Renal cortex interstitium (tissue), 11 donors: ENCODE measurements at regions not wholly inside any gene's neighbourhood (a gene's known extent, or its start where the extent isn't known, plus 50 kb on each side); places are given as distances from the start of the nearest gene placed in this dataset.

Source experiments
- DNase-seq, 11 donors: peaks; one replicate each; pipeline ENCODE4 v3.0.0-alpha.2; 2013; ENCODE audit warnings: low read depth in 9 of 11, low spot score in 4 of 11; ENCODE audit errors: extremely low read depth in 1 of 11

DNA sequence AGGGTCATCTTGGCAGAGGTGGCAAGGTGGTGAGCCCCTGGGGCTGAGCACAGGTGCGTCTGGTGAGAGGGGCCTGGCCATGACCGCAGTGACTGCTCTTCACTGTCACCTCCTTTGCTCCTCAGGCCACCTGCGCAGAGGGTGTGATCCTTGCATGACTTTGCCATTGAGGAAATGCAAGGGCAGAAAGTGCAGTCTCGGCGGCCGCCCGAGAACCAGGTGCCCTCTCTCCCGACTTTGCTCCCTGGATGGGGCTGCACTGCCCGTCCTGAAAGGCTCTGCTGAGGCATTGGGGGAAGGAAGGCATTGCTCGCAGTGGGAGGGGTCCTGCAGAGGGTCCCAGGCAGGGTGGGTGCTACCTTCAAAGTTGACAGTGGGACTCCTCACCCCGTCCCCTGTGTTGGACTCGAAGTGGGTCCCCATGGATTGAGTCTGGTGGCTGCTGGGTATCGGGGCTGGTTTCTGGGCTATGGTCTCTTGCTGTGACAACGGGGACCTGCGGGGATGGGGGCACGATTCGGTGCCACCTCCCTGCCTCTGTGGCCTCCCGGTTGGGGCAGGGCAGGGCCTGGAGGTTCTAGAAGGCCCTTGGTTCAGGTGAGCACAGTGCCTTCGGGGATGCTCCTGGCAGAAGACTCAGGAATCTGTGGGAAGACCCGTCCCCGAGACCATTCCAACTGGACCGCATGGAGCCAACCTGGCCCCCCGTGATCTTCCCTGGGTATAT is 1239.4 kb downstream of the BRD1 start:
- DNase-seq, result no peak

DNA sequence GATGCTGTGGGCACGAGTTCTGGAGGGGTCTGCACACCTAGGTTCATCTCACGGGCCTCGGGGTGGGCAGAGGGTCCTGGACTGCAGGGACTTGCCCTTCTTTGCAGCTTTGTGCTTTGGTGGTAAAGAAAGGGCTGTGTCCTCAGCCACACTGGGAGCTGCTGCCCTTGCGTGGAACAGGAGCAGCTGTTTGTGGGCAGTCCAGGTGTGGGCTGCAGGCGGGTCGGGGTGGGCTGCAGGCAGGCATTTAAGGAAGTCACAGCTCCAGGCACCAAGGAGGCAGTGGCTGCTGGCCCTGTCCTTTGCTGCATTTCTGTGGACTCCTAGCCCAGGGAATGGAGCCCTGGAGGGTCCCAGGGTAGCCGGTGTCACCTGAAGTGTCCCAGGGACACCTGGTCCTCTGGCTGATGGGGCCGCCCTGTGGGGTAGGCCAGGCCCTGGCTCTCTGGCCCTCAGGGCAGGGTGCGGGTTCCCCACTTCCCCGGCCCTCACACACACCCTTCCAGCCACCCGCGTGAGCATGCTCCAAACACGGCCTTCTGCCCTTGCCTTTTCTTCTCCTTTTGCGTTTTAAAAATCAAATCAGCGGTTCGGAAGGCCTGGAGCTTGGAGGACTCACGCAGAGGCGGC is 1240.3 kb downstream of the BRD1 start:
- no peak for DNase-seq

DNA sequence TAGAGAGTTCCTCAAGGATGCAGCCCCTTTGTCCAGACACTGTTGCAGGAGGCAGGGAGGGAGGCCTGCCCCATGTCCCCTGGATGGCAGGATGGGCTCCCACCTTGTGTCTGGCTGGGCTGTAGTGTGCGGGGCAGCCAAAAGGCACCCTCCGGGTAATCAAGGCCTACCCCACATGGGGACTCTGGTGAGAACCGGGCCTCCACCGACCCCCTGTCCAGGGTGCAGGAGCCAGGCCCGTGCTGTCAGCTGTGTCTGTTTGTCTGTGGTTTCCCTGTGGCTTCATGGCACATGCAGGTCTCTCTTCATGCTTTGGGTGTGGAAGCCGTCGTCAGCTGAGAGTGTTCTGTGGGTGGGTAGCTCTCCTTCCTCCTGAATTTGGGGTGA is 1240.9 kb downstream of the BRD1 start:
- no peak for DNase-seq

DNA sequence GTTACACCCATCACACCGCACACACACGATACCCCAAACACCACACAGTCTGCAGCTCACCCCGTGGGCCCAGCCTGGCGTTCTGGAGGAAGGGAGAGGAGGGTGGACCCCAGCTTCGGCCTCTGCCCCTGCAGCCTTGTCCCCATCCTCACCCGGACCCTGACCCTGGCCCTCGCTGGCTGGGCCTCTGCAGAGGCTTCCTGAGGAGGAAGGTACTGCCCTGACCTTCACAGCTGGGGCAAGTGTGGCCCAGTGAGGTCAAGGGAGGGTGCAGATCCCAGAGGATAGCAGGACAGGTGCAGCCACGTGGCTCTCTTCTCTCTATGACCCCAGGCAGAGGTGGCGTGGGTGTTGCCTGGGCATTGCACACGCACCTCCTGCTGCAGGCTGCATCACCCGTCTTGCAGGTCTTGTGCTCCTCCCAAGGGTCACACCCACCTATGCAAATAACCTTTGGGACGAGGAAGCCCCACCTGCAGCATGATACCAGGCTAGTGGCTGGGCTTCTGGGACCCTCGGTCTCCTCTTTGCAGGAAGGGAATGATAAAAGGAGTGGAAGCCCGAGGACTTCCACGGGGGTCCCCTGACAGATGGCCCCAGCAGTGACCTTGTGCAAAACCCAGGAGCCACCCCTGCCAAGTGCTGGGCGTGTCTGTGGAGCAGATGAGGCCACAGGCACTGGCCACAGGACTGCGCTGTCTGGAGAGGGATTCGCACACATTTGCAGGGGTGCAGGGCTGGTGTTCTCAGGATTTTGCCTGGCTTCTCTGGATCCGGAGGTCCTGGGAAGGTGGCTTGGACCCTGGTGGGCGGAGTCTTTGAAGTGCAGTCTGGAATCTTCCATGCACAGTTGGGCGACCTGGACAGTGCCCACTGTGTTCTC is 1241.5 kb downstream of the BRD1 start:
- no peak for DNase-seq

DNA sequence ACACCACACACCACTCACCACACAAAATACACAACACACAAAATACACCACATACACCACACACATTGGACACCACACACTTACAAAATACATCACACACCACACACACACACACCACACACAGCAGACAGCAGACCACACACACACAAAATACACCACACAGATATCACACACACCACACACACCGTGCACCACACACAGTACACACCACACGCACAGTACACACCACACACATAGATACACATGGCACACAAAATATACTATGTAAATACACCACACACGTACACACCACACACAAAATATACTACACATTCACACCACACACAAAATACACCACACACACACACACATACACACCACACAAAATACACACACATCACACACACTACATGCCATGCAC is 1243.5 kb downstream of the BRD1 start:
- DNase-seq, result no peak

- DNase-seq, result no peak
Observed at GRCh38 chr22:48581796-48582469, 1245.7 kb downstream of the BRD1 start.

GRCh38 chr22:48581205-48581766 is 1246.4 kb downstream of the BRD1 start:
- no peak for DNase-seq

GRCh38 chr22:48580481-48580970 is 1247.1 kb downstream of the BRD1 start:
- no peak for DNase-seq

- no peak for DNase-seq
Observed at GRCh38 chr22:48579928-48580309, 1247.8 kb downstream of the BRD1 start.

DNA sequence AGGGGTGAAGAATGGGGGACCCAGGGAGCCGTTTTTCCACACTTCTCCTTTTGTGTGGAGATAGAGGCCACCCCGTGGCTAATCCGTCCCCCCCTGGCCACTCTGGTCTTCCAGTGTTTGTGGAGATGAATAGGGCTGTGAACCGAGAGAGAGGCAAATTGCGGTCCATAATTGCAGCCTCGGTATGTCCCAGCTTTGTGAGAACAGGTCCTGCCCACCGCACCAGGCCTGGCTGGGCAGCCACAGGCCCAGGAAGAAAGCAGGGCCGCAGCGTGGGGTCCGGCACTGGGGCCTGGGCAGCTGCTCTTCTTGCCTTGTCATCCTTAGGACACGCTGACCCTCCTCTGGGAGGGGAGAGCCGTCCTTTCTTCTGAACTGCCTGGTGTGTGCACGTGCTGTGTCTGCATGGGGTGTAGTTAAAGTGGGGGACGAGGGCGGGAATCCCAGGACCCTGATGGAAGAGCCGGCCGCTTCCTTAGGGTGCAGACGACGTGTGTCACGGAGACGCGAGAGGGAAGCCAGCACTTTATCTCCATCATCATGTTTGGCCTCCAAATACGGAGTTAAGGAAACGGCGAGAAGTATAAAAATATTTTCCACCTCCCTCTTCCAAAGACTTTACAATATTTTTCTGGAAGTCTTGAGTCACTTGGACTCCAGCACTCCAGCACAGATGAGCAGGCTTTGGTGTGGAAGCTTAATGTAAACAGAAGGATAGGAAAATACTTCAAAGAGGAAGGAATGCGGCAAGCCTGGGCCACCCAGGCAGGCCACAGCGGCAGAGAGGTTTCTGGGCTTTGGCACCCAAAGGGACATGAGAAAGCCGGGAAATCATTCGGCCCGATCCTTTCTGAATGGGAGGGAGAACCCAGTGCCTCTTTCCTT is 1248.4 kb downstream of the BRD1 start:
- DNase-seq, result no peak

DNA sequence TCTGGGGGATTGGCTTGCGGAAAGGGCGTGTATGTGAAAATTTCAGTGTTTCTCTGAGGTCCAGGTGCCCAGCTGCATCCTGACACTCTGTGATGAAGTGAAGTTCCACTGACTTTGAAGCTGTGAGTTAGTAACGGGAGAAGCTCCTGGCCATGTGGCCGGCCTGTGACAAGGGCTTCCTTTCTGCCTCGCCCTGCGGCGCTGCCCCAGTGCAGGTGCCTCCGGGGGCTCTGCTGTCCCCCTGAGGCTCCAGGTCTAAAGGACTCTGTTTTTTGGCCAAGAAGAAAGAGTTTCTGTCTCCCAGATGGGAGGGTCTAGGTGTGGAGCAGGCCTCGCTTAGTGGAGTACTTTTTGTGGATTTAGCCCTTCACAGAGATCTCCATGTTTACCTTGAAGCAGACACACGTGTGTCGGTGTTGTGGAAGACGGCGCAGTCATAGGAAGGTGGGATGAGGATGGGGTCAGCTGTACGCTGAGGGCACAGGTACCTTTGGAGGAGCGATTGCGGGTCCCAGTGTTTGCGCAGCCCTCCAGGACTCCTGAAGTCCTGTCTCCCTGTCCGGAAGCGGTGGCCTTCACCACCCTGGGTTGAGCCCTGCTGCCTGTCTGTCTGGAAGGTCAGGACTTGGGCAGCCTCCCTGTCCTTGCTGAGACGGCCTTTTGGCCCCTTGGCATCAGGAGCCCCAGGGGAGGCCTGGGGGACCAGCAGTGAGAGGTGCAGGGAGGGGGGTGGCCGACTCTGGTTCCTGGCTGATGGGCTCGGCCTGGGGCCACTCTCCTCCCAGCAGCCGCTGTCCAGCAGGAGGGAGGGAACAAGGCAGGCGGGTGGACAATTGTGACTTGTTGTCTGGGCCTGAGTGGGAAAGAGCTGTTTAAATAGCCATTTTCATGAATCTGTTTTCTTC is 1249.3 kb downstream of the BRD1 start:
- no peak for DNase-seq

- no peak for DNase-seq
Observed at GRCh38 chr22:48577691-48578090, 1250.0 kb downstream of the BRD1 start.

DNA sequence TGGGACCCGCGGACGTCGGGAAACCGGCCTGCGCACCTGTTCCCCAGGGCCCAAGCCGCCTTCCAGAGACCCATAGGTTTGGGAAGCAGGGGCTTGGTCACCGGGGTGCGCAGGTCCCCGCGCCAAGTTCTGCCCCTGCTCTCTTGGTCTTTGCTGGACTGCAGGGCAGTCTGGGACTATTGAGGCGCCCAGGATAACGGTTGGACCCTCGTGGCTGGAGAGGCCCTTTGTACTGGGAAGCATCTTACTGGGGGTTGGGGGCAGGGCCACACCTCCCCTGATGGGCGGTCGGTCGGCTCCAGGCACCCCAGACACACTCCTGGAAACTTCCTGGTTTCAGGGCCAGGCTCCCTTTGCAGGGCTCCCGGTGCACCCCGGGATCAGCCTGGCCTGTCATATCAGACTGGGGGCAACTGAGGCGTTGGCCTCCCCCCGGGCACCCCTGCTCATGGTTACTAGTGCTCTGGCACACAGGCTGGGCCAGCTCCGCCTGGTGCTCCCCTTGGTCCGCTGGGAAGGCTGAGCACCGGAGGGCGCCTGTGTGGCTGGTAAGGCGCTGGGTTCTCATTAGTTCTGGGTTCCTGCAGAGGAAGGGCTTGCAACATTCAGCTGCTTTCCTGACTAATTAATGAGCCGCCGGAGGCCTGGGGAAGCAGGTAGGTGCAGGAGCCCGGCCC is 1250.5 kb downstream of the BRD1 start:
- DNase-seq, result no peak

GRCh38 chr22:48576333-48577013 is 1251.2 kb downstream of the BRD1 start:
- DNase-seq, result peak in 4 of 11 donors; percentile 40 to 55 (median 52)

GRCh38 chr22:48575618-48576332 is 1251.9 kb downstream of the BRD1 start:
- DNase-seq, result no peak
